Aorta (tissue), 5 donors: ENCODE measurements at regions not wholly inside any gene's neighbourhood (a gene's known extent, or its start where the extent isn't known, plus 50 kb on each side); places are given as distances from the start of the nearest gene placed in this dataset.

Experiments used
- ATAC-seq: fragments of 200-7000 bp; cut with Tn5 transposase; one replicate; pipeline ENCODE4 v1.9.1; 2022; ENCODE audit warnings: moderate library complexity; ENCODE audit not compliant: low FRiP score
- DNase-seq, 2 donors: peaks; one replicate each; pipeline ENCODE4 v3.0.0-alpha.2; 2020
- H3K27ac ChIP-seq, 2 donors: one replicate each; pipeline ENCODE4 v1.5.1; 2013; ENCODE audit warnings: low read length in 2 of 2, mild to moderate bottlenecking in 2 of 2, moderate library complexity in 2 of 2, control low read depth in 1 of 2, inconsistent platforms in 1 of 2, low read depth in 1 of 2
- H3K27me3 ChIP-seq, 2 donors: one replicate each; pipeline ENCODE4 v1.6.1; 2013; ENCODE audit warnings: control low read depth in 1 of 2, low read length in 1 of 2, mild to moderate bottlenecking in 1 of 2, moderate library complexity in 1 of 2; ENCODE audit not compliant: insufficient read depth in 2 of 2, control insufficient read depth in 1 of 2
- H3K36me3 ChIP-seq, 2 donors: one replicate each; pipeline ENCODE4 v1.6.1; 2013; ENCODE audit warnings: control low read depth in 1 of 2, low read length in 1 of 2, mild to moderate bottlenecking in 1 of 2; ENCODE audit not compliant: insufficient read depth in 2 of 2, control insufficient read depth in 1 of 2
- H3K4me1 ChIP-seq, 2 donors: one replicate each; pipeline ENCODE4 v1.6.1; 2013; ENCODE audit warnings: low read length in 2 of 2, control low read depth in 1 of 2, mild to moderate bottlenecking in 1 of 2, moderate library complexity in 1 of 2; ENCODE audit not compliant: insufficient read depth in 2 of 2, control insufficient read depth in 1 of 2
- H3K4me3 ChIP-seq, 2 donors: one replicate each; pipeline ENCODE4 v1.5.1; 2013; ENCODE audit warnings: low read length in 2 of 2, control low read depth in 1 of 2, mild to moderate bottlenecking in 1 of 2
- H3K9me3 ChIP-seq: one replicate; pipeline ENCODE4 v1.6.1; 2013; ENCODE audit warnings: mild to moderate bottlenecking, low read length; ENCODE audit not compliant: control insufficient read depth
- WGBS, 2 donors: extraction: QIAGEN DNeasy Blood & Tissue Kit; methylation state at CpG; one replicate each; pipeline ENCODE4 v1.1.7; 2013; 5-methylcytosine and 5-hydroxymethylcytosine counted together
- intact Hi-C, 2 donors: fragments of 100-400 bp; cut with DNase I; formaldehyde crosslinking; loops; one replicate each; pipeline versions ENCODE4 v1.14.2 to v1.15.0; 2022
- donor health status: healthy with polysubstance abuse.
- donor health status: Bipolar disorder and iron deficiency.
- donor health status: DM: no; HTN: no; CAD: no.
- donor health status: DM: no; HTN: no; CAD: no.
- donor health status: DM: yes; HTN: yes; CAD: no.

DNA sequence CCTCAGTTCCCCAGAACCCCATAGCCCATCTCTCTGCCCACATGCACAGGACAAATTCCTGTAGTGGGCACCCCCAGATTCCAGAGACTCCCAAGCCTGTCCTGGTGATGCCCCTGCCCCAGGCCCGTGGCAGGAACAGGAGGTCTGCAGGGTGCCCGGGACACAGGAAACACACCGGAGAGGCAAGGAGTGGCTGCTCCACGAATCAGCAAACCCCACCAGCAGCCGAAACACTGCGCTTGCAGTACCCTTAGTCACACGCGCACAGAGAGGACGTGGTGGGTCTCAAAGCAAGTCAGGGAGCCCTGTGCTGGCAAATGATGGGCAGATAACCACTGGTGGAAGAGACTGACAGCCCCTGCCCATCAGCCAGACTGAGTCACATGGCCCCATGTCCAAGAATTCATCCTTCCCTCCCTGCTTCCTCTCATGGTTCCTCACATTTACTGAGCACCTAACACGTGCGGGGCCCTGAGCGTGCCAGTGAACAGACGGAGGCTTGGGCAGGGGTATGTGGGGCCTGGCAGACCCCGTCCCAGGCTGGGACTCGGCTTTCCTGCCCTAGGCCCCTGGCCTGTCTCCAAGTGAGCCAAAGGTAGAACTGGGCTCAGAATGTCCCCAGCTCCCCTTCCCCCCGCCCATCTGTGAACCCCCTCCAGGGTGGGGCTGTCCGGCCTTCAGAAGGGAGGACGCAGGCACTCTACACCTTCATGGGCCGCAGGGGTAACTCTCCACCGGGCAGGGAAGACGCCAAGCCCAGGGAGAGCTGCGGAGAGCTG is 130.4 kb upstream of the IQSEC1 start:
- H3K27me3 ChIP-seq: no peaks in the 10 kb centered on the region
- H3K36me3 ChIP-seq: no peaks in the 10 kb centered on the region
- no peak overlapping the region for H3K4me3 ChIP-seq
- intact Hi-C loops: no loop called here
- H3K4me1 ChIP-seq: no peaks in the 10 kb centered on the region
- no peaks in the 10 kb centered on the region for H3K9me3 ChIP-seq
- ATAC-seq: no peak
- H3K27ac ChIP-seq: no peak overlapping the region
- peak in 1 of 2 donors; percentile 59 for DNase-seq
- 58 to 66% methylated on average over 22 of the region's 22 CpGs for WGBS, 2 donors

DNA sequence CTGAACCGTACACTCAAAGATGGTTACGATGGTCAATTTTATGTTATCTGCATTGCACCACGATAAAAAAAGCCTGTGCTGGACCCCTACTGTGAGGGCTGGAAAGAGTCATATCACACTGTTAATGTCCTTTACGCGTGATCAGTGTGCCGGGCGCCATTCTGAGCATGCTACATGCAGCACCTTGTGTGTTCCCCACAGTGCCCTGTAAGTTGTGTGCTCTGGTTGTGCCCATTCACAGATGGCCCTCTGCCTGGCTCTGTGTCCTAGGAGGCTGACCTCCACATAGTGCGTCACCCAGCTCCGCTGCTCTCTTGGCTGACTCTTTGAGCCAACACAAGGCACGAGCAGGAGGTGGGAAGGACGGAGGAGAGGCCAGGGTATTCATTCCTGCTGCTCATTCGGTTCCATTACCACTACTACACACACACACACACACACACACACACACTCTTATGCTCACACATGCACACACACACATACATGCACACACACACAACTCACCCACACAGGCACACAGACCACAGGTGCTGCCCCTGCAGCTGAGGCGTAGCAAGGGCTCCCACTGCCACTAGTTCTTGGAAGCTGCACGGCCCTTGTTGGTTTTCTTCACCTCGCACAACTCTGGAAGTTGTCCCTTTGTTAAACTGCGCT is 129.6 kb upstream of the IQSEC1 start:
- DNase-seq (peak in 1 of 2 donors; percentile 46), ATAC-seq (no peak)
- intact Hi-C loops: no loop called here
- H3K27me3 ChIP-seq: no peaks in the 10 kb centered on the region
- no peaks in the 10 kb centered on the region for H3K4me1 ChIP-seq
- H3K9me3 ChIP-seq: no peaks in the 10 kb centered on the region
- no peak overlapping the region for H3K27ac ChIP-seq
- no peaks in the 10 kb centered on the region for H3K36me3 ChIP-seq
- H3K4me3 ChIP-seq: no peak overlapping the region
- WGBS, 2 donors: 84 to 87% methylated on average over 16 of the region's 16 CpGs

DNA sequence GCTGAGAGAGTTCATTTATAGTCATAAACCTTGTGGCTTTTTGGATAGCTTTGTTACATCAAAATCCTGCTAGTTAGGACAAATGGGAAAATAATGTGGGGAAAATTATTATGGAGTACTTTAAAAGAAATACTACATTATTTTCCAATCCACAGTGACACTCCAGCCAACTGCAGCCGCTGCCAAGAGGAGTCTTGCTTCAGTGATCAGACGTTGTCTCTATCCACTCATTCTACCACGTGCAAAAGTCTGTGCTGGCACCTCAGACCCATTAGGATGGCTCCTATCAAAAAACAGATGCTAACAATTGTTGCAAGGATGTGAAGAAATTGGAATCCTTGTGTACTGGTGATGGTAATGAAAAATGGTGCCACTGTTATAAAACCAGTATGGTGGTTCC is 128.6 kb upstream of the IQSEC1 start:
- no peak overlapping the region for H3K27ac ChIP-seq
- WGBS, 2 donors: 69 to 70% methylated on average over 3 of the region's 3 CpGs
- H3K27me3 ChIP-seq: no peaks in the 10 kb centered on the region
- no peaks in the 10 kb centered on the region for H3K9me3 ChIP-seq
- intact Hi-C loops: no loop called here
- no peaks in the 10 kb centered on the region for H3K4me1 ChIP-seq
- ATAC-seq (no peak), DNase-seq (no peak)
- no peak overlapping the region for H3K4me3 ChIP-seq
- no peaks in the 10 kb centered on the region for H3K36me3 ChIP-seq

DNA sequence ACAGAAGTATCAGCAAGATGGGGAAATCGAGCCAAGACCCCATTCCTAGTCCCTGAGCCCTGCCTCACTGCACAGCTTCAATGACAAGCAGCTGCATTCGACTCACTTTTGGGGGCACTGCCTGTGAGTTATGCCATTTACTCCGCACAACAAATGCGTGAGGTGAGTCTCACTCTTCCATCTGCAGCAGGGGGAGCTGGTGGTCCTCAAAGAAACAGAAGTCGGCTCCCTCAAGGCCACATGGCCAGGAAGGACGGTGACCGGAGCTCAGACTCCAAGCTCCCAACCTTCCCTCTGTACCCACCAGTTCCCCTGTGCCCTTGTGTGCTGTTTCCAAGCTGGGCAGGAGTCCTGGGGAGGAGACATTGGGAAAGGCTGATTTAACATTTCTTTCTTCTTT is 127.7 kb upstream of the IQSEC1 start:
- Histone ChIP-seq H3K27me3 (no peaks in the 10 kb centered on the region), H3K27ac (no peak overlapping the region), H3K36me3 (no peaks in the 10 kb centered on the region), H3K9me3 (no peaks in the 10 kb centered on the region), H3K4me3 (no peak overlapping the region), H3K4me1 (no peaks in the 10 kb centered on the region)
- ATAC-seq: no peak
- WGBS, 2 donors: 26 to 32% methylated on average over 7 of the region's 7 CpGs
- peak in 1 of 2 donors; percentile 48 for DNase-seq
- intact Hi-C loops: no loop called here

DNA sequence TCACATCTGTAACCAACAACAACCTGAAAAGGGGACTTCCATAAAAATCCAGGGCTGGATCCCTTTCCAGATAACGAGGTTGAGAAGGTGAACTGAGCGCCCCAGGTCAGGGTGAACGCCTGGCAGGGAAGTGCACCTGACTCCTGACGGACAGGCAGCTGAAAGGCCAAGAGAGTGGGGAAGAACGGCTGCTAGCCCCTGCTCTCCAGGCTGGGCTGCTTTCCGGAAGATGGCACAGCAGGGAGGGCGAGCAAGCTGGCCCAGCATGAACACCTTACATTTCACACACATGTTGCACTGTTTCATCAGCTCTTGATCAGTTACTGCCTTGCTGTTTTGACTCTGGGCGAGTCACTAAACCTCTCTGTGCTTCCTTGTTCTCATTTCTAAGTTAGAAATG is 127.2 kb upstream of the IQSEC1 start:
- 47 to 60% methylated on average over 8 of the region's 8 CpGs for WGBS, 2 donors
- H3K9me3 ChIP-seq: no peaks in the 10 kb centered on the region
- intact Hi-C loops: no loop called here
- peak in 1 of 2 donors; percentile 48 for DNase-seq
- no peak overlapping the region for H3K27ac ChIP-seq
- H3K36me3 ChIP-seq: no peaks in the 10 kb centered on the region
- ATAC-seq: no peak
- H3K4me1 ChIP-seq: no peaks in the 10 kb centered on the region
- no peak overlapping the region for H3K4me3 ChIP-seq
- H3K27me3 ChIP-seq: no peaks in the 10 kb centered on the region

DNA sequence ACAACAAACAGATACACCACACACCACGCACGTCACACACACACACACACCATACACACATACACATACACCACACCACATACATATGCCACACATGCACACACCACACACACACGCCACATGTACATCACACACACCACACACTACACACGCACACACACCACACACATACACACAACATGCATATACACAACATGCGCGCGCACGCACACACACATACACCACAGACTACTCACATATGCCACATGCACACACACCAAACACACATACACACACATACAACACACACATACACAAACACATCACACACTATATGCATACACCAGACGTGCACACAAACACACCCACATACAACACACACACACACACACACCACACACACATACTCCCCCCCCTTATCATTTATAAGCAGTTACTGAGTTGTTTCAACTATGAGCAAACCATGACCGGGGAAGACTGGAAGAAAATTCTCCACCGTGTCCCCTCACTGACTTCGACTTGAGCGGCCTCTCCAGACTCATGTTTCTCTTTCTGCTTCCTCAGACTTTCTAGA is 126.7 kb upstream of the IQSEC1 start:
- Histone ChIP-seq H3K27me3 (no peaks in the 10 kb centered on the region), H3K9me3 (no peaks in the 10 kb centered on the region), H3K4me3 (no peak overlapping the region), H3K27ac (no peak overlapping the region), H3K4me1 (no peaks in the 10 kb centered on the region), H3K36me3 (no peaks in the 10 kb centered on the region)
- DNase-seq: no peak
- 83 to 85% methylated on average over 13 of the region's 13 CpGs for WGBS, 2 donors
- intact Hi-C loops: no loop called here
- no peak for ATAC-seq

DNA sequence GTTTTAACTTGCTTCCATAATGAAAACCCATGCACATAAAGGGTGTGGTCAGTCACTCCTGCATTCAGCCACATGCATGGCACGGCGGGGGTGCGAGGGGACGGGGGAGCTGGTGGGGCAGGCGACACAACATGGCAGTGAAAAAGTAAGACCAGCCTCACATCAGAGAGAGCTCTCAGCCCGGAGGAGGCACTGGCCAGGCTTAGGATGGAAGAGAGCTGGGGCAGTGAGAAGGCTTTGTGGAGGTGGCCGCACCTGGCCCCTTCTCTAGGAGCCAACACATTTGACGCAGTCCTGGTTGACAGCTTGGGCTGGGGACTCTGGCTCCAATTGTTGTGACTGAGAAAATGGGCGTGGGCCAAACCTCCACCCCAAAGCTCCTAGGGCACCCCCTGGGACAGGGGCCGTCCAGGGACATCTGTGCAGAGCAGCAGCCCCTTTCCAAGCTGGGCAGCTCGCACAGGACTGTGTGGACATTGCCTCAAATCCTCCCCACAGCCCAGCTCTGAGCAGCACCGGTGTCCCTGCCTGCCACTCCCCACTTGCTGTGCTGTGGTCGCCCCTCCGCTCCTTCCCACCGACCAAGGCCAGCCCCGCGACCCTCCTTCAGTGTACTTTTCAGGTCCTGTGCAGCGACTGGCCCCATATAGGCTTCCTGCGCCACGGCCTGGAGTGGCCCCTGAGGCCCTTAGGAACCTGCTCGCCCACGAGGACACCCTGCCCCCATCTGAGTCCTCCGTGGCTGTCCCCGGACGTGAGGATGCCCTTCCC is 126.0 kb upstream of the IQSEC1 start:
- ATAC-seq (no peak), DNase-seq (peak in 1 of 2 donors; percentile 69)
- Histone ChIP-seq H3K27ac (no peak overlapping the region), H3K27me3 (no peaks in the 10 kb centered on the region), H3K4me3 (no peak overlapping the region), H3K4me1 (no peaks in the 10 kb centered on the region), H3K9me3 (no peaks in the 10 kb centered on the region), H3K36me3 (no peaks in the 10 kb centered on the region)
- WGBS, 2 donors: 69 to 75% methylated on average over 25 of the region's 25 CpGs
- intact Hi-C loops: no loop called here

DNA sequence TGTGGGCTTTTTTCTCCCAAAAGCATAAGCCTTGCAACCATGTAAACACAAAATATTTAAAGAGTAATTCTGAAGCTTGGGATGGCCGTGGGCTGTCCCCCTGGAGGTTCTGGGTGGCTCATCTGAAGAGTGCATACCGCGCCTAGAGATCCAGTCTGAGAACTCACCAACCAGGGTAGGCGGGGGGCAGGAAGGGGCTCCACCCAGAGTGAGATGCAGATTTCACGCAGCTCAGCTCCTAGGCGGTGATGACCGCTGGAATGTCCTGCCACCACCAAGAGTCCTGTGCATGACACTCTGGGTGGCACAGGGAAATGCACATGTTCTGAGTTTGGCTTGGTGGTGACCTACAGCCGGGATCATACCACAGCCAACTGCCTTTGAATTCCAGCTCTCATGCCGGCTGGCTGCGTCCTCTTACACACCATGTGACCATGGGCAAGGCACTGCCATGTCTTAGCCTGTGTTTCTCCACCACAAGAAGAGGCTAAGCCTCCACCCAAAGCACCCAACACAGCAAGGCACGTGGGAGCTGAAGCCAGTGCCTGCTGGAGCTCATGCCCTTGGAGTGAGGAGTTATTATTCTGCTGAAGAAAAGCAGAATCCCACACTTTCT is 125.1 kb upstream of the IQSEC1 start:
- Histone ChIP-seq H3K27ac (no peak overlapping the region), H3K27me3 (no peaks in the 10 kb centered on the region), H3K9me3 (no peaks in the 10 kb centered on the region), H3K4me1 (no peaks in the 10 kb centered on the region), H3K4me3 (no peak overlapping the region), H3K36me3 (no peaks in the 10 kb centered on the region)
- no peak for ATAC-seq
- DNase-seq: peak in 1 of 2 donors; percentile 51
- intact Hi-C loops: no loop called here
- 72 to 80% methylated on average over 11 of the region's 11 CpGs for WGBS, 2 donors
